Loucy (cell line): ENCODE measurements at regions not wholly inside any gene's neighbourhood (a gene's known extent, or its start where the extent isn't known, plus 50 kb on each side); places are given as distances from the start of the nearest gene placed in this dataset.

Experiments used
- CTCF ChIP-seq: fragments of 200-600 bp; sonication (generic); conservative IDR thresholded peaks from 2 replicates; pipeline ENCODE4 v1.5.1; 2014; ENCODE audit warnings: mild to moderate bottlenecking, antibody characterized with exemption, low read length
- EZH2phosphoT487 ChIP-seq: fragments of 200-600 bp; IDR thresholded peaks from 2 replicates; pipeline ENCODE4 v1.6.1; 2018; ENCODE audit warnings: antibody characterized with exemption, mild to moderate bottlenecking, moderate library complexity, borderline replicate concordance

GRCh38 chr7:80309971-80310549 is 175.4 kb downstream of the GNAI1 start:
- TF ChIP-seq CTCF, result no peak
- no peak for TF ChIP-seq EZH2phosphoT487
